ENCODE measurements at regions not wholly inside any gene's neighbourhood (a gene's known extent, or its start where the extent isn't known, plus 50 kb on each side); places are given as distances from the start of the nearest gene placed in this dataset.
"Not testable (repeated sequence)": the region's sequence is repeated elsewhere in the genome, so short reads cannot be mapped to it uniquely, and the experiment has no call there.

DNA sequence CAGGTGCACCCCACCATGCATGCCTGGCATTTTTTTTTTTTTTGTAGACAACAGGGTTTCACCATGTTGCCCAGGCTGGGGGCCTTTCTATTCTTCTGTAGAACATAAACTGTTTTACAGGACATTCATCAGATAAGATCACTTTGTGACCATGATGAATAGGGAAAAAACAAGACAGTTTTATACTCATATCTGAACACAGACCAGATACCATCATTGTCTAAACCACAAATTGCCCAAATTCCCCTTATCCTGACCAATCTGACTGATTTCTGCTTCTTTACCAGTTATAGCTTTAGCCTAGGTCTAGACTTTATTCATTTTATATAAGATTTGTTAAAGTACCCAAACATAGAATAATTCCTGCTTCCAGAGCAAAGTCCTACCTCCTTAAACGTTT, 1699.3 kb upstream of the TMEFF2 start:
- no peak for ATAC-seq
- intact Hi-C loops (cut with DNase I): no loop called here
- DNase-seq (ENCODE audit: missing footprints): no peak

DNA sequence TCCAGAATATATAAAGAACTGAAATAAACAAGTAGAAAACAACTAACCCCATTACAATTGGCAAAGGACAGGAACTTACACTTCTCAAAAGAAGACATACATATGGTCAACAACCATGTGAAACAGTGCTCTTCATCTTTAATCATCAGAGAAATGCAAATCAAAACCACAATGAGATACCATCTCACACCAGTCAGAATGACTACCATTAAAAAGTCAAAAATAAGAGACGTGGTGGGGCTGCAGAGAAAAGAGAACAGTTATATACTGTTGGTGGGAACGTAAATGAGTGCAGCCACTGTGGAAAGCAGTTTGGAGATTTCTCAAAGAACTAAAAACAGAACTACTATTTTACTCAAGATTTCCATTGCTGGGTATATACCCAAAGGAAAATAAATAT, 1696.3 kb upstream of the TMEFF2 start:
- intact Hi-C loops (cut with DNase I): no loop called here
- no peak for ATAC-seq
- no peak for DNase-seq (ENCODE audit: missing footprints)

DNA sequence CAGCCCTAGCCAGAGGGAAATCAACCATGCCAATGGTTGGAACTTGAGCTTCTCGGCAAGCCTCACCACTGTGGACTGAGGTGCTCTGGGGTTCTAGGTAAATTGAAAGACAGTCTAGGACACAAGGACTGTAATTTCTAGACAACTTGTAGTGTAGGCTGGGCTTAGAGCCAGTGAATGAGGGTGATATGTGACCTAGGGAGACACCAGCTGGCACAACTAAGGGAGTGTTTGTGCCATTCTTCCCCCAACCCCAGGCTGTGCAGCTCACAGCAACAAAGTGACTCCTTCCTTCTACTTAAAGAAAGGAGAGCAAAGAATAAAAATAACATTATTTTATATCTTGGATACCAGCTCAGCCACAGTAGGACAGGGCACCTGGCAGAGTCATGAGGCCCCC, 1690.7 kb upstream of the TMEFF2 start:
- no peak for ATAC-seq
- DNase-seq (ENCODE audit: missing footprints): no peak
- intact Hi-C loops (cut with DNase I): no loop called here

- DNase-seq (ENCODE audit: missing footprints): no peak
- ATAC-seq: no peak
- intact Hi-C loops (cut with DNase I): no loop called here
These were observed 1689.1 kb upstream of the TMEFF2 start for GRCh38 chr2:193883820-193884219.

DNA sequence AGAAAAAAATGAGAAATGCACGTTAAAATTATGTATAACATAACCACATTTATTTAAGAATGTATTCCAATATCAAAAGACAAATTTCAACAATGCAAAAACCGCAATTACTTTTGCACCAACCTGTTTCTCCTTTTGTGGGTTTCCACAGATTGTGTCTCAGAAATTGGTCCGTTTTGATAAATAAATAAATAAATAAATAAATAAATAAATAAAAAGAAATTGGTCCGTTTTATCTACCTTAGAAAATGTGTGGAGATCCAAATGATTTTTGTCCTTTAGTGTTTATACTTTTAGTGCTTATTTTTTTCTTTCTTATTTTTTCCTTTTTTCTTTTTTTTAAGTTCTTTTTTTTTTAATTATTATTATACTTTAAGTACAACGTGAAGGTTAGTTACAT, 1682.2 kb upstream of the TMEFF2 start:
- intact Hi-C loops (cut with DNase I): no loop called here
- ATAC-seq (no peak), DNase-seq (ENCODE audit: missing footprints) (no peak)

DNA sequence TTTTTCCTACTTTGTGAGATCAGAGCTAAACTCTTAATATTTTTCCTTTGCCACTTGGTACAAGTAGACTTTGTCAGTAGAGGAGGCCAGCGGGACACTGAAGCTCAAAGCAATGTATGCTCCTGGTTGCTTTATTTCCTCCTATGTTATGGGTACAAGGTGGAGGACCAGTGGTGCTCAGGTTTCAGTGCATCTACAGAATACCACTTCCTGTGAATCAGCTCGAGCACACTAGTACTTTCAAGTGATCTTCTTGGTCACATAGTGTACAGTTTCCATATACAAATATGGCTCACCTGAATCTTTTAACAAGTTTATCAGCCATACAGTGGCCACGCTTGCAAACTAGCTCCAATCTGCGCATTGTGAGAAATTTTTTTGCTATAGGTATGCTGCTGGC, 1674.8 kb upstream of the TMEFF2 start:
- intact Hi-C loops (cut with DNase I): no loop called here
- DNase-seq (ENCODE audit: missing footprints) (no peak), ATAC-seq (no peak)

DNA sequence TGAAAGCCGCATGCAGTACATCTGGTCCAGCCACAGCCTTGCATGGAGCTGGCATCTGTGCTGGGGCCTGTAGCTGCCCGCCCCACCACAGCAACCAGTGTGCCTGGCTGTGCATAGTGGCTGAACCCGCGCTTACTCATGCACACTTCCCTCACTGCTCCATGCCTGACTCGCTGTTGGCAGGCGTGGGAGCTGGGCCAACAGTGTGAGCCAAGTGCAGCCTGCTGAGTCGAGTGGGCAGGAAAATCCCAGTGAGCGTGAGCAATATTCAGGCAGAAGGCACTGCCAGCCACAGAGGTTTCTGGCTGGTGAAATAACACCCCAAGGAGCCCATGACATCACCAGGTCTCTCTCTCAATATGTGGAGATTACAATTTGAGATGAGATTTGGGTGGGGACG, 1674.1 kb upstream of the TMEFF2 start:
- no peak for DNase-seq (ENCODE audit: missing footprints)
- no peak for ATAC-seq
- intact Hi-C loops (cut with DNase I): no loop called here

DNA sequence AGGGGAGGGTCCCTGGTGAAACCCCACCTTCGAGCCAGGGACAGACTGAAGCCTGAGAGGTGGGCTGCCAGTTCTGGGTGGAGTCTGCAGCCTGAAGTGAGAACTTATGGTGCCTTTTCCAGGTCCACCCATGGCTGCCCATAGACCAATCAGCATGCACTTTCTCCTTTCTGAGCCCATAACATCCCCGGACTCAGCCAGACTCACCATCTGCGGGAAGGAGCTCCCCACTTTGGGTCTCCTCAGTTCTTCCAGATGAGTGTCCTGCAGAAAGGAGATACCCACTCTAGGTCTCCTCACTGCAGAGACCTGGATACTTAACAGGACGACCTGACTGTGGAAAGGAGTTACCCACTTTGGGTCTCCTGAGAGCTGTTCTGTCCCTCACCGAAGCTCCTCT, 1673.4 kb upstream of the TMEFF2 start:
- intact Hi-C loops (cut with DNase I): no loop called here
- no peak for ATAC-seq
- DNase-seq (ENCODE audit: missing footprints): no peak

DNA sequence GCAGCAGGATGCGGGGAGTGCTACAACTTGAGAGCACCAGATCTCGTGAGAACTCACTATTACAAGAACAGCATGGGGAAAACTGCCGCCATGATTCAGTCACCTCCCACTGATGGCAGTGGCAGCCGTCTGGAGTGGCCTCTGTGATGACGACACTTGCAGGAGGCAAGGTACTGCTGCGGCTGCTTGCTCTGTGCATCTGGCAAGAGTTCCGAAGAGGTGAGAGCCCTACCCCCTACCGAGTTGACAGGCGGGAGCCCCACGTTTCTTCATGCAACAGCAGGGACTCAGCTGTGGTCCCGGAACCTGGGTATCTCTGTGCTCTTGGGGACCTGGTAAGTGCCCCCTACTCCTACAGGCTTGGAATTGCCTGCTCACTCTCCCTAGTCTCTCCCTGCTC, 1672.7 kb upstream of the TMEFF2 start:
- ATAC-seq (no peak), DNase-seq (ENCODE audit: missing footprints) (no peak)
- intact Hi-C loops (cut with DNase I): no loop called here

GRCh38 chr2:193861557-193861956, 1666.8 kb upstream of the TMEFF2 start:
- ATAC-seq (no peak), DNase-seq (ENCODE audit: missing footprints) (no peak)
- intact Hi-C loops (cut with DNase I): no loop called here

DNA sequence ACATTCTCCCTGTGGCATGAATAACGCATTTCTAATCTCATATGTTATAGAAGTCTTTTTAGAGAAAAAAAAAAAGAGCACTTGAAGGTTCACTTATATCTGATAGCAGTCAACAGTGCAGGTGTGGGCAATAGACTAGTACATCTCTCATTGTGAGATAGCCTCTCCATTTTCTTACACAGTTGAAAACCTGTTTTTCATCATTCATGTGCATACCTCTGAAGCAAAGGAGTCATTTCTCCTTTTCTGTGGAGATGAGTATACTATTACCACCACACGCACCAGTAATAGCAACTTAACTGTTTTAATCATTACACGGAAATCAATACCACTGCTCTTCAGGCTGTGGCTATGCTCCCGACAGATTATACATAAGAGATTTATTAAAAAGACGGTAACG, 1653.3 kb upstream of the TMEFF2 start:
- DNase-seq (ENCODE audit: missing footprints): no peak
- ATAC-seq: no peak
- intact Hi-C loops (cut with DNase I): no loop called here

- intact Hi-C loops (cut with DNase I): no loop called here
- ATAC-seq: no peak
- DNase-seq (ENCODE audit: missing footprints): no peak
These were observed 1652.4 kb upstream of the TMEFF2 start for GRCh38 chr2:193847130-193847529.

DNA sequence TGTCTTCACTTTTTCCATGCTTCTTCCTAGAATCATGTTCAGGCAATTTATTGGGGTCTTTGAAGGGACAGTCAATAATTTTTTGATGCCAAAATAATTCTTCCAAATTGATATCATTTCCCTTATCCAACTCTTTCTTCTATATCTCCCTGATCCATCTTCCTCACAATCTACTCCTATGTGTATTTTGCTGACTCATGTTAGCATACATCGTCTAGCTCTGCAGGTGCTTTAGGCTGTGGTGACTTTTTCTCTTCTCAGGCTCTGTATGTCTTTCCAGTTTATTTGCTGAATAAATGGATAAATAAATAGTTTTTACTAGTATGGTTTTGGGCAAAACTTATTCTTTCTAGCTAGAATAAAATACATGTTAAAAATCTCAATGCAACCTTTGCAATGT, 1650.9 kb upstream of the TMEFF2 start:
- no peak for ATAC-seq
- no peak for DNase-seq (ENCODE audit: missing footprints)
- intact Hi-C loops (cut with DNase I): no loop called here

DNA sequence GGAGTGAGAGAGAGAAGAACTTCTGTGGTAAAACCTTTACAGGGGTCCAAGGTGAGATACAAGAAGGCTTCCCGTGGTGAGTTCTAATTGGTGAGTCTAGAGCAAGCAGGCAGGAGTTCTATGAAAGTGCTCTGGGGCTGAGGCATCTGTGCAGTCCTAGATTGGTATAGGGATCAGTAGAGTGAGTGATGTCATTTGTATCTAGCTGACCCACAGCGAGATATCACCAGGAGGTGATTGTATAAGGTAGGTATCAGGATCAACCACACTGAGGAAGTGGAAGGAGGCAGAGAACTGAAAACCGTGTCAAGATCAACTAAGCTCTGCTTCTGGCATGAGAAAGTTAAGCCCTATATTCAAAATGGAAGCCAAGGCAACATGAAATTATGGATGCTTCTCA, 1648.9 kb upstream of the TMEFF2 start:
- no peak for DNase-seq (ENCODE audit: missing footprints)

DNA sequence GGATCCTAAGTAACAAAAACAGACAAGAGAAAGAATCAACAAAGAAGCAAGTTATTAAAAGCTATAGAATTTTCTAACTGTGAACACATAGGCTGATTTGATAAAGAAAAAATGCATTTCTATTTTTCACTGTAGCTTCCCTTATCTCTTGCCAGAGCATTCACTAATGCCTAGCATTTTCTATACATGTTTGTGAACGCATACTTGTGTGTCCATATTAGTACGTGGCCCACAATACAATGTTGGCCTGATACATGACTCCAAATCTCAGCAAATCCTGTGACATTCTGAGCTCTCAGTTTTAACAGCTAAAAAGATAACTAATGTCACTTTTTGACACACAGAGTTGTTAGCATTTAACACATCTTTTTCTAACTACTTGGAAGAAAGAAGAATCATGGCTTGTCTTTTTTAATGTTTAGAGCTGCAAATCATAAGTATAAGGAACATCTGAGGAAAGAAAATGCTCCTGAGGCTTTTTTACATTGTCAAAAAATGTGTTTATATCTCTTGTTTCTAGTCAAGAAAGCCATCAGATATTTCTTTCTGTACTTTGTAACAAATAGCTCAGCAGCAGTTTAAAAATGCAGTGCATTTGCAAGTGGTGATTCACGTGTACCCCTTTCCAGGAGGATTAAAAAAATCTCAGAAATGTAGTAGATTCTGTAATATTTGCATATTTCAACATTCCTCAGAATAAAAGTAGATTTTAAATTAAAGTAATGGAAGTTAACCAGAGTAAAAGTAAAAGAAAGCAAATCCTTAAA, 1646.8 kb upstream of the TMEFF2 start:
- no peak for ATAC-seq
- intact Hi-C loops (cut with DNase I): no loop called here
- DNase-seq (ENCODE audit: missing footprints): no peak

More for the DNA sequence above, 1648.9 kb upstream of the TMEFF2 start:
- intact Hi-C loops (cut with DNase I): no loop called here
- no peak for ATAC-seq

GRCh38 chr2:193837111-193837738, 1642.5 kb upstream of the TMEFF2 start:
- DNase-seq (ENCODE audit: missing footprints) (no peak), ATAC-seq (no peak)
- intact Hi-C loops (cut with DNase I): no loop called here

DNA sequence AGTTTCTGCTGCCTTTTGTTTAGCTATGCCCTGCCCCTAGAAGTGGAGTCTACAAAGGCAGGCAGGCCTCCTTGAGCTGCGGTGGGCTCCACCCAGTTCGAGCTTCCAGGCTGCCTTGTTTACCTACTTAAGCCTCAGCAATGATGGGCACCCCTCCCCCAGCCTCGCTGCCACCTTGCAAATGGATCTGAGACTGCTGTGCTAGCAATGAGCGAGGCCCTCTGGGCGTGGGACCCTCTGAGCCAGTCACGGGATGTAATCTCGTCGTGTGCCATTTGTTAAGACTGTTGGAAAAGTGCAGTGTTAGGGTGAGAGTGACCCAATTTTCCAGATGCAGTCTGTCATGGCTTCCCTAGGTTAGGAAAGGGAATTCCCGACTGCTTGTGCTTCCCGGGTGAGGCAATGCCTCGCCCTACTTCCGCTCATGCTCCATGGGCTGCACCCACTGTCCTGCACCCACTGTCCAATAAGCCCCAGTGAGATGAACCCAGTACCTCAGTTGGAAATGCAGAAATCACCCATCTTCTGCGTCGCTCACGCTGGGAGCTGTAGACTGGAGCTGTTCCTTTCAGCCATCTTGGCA, 1641.8 kb upstream of the TMEFF2 start:
- intact Hi-C loops (cut with DNase I); ATAC-seq; DNase-seq (ENCODE audit: missing footprints): not testable (repeated sequence)

- DNase-seq (ENCODE audit: missing footprints); intact Hi-C loops (cut with DNase I); ATAC-seq: not testable (repeated sequence)
These were observed 1639.2 kb upstream of the TMEFF2 start for GRCh38 chr2:193833895-193834294.

DNA sequence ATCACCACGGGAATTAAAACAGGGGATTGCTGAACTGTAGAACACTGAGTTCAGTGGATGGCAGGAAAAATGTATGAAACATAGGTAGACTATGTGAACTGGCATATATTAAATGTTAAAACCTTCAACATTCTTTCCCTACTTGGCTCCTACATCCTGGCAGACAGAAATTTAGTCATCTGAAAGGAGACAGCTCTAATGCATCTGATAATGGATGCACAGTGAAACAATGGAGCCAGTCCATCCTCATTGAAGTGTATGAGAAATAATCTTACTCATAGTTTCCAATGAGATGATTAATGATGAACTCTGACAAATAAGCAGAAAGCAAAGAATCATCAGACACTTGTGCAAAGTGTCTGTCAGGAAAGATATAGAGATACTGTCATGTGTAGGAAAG, 1629.7 kb upstream of the TMEFF2 start:
- intact Hi-C loops (cut with DNase I): no loop called here
- no peak for ATAC-seq

GRCh38 chr2:193818801-193819499, 1624.2 kb upstream of the TMEFF2 start:
- ATAC-seq: no peak
- intact Hi-C loops (cut with DNase I): no loop called here
- DNase-seq (ENCODE audit: missing footprints): no peak

More for the DNA sequence above, 1629.7 kb upstream of the TMEFF2 start:
- DNase-seq (ENCODE audit: missing footprints): no peak

Measured in Right ventricle myocardium inferior (tissue), 1 donor.